DMS53 treated with DMSO at 0.1 percent for 48 hours (cell line): ENCODE measurements at regions not wholly inside any gene's neighbourhood (a gene's known extent, or its start where the extent isn't known, plus 50 kb on each side); places are given as distances from the start of the nearest gene placed in this dataset.

ENCODE experiments used
- DNase-seq: peaks from one replicate; lab custom pipeline; 2025; ENCODE audit not compliant: unreplicated experiment; lab: John Stamatoyannopoulos, UW

DNA sequence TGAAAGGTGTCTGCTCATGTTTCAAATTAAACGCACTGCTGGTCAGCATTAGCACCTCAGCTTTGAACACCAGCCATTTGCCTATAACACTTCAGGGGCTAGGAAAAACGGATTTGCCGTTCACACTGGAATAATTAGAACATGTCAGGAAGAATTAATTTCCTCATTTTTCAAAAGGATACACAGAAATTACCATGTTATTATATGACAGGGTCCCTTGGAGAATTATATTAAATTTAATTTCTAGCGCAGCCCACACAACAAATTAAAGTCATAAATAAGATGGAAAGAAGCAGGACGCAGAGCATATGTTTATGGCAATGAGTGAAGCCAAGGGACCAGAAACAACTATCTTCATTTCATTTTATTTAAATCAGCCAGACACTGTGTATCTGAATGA is 83.8 kb upstream of the SOX6 start:
- no peak for DNase-seq

DNA sequence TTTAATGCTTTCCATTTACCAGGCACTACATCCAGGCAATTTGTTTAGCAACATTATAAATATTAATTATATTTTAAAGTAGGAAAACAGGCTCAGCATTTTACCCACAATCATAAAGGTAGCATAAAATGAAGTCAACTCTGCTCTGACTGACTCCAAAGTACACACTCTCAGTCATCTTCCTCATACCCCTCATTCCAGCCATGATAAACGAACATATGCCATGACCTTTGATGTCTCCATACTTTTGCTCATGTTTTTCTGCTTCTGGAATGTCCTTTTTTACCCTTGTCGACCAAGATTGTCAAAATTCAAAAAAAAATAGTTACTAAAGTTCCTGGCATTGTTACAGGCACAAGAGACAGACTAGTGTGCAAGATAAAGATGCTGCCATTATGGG is 77.7 kb upstream of the SOX6 start:
- DNase-seq: no peak

- DNase-seq: no peak
These were observed 74.3 kb upstream of the SOX6 start for GRCh38 chr11:16430674-16431073.

- DNase-seq: no peak
These were observed 65.5 kb upstream of the SOX6 start for GRCh38 chr11:16421826-16422225.

GRCh38 chr11:16418428-16419097 is 62.2 kb upstream of the SOX6 start:
- no peak for DNase-seq

DNA sequence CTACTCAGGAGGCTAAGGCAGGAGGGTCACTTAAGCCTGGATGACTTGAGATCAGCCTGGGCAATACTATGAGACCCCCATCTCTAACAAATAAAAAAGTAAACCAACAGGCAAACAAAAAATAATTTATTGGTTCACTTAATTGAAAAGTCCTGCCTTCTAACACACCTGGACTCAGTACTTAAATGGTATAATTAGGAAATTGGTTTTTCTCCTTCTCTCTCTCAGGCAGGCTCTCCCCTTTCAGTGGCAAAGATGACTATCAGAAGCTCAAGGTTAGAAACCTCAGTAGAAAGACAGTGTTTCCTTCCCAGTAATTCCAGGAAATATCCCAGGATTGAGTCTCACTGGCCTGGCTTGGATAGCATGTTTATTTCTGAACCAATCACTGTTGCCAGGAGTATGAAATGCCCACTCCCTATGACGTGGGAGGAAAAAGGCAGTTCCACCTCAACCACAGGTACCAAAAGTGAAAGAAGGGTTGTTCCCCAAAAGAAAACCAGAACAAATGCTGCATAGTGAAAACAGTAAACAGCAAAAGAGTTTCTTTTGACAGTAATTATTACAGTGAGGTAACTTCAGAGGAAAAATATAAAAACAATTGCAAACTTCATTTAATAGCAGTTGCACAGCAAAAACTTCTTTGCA is 56.3 kb upstream of the SOX6 start:
- DNase-seq: no peak

DNA sequence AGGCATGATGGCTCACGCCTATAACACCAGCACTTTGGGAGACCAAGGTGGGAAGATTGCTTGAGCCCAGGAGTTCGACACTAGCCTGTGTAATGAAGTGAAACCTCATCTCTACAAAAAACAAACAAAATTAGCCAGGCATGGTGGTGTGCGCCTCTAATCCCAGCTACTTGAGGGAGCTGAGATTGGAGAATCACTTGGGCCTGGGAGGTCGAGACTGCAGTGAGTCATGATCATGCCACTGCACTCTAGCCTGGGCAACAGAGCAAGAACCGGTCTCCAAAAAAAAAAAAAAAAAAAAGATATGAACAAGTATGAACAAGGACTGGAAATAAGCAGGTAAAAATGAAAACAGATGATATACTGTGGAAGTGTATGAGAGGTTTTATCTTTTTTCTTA is 54.1 kb upstream of the SOX6 start:
- DNase-seq: no peak

DNA sequence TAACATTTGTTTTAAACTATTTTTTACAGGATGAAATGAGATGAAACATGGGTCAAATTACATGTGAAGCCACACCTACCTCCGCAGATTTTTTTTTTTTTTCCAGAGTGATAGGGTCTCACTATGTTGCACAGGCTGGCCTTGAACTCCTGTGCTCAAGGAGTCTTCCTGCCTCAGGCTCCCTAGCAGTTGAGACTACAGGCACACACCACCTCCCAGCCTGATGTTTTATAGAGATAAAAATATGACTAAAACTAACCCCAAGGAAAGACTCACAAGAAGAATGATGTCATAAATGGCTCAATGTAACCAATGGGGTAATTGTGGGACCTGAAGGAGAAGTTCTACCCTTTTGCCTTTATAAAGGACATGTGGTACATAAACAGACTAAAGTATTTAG is 52.3 kb upstream of the SOX6 start:
- DNase-seq: no peak

- DNase-seq: no peak
These were observed 49.9 kb upstream of the SOX6 start for GRCh38 chr11:16406226-16406625.
